ENCODE measurements at regions not wholly inside any gene's neighbourhood (a gene's known extent, or its start where the extent isn't known, plus 50 kb on each side); places are given as distances from the start of the nearest gene placed in this dataset.

DNA sequence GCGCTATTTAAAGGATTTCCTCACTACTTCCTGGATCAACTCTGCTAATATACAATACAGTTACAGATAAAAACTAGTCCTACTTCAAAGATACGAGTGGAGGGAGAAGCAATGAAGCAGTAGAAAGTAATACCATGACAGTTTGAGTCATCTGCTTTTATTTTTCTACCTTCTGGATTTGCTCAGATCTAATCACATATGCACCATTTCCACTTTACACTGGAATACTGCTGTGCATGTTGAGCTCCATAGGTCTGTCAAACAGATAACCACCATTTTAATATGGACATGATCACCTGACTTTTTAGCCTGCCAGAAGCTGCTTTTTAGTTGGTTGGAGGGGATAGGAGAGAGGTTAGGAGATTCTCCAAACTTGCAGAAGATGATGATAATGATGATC lies 92.5 kb downstream of the MMUT start:
- DNase-seq (no peak), ATAC-seq (ENCODE audit: low FRiP score) (no peak)
- intact Hi-C loops (cut with DNase I): no loop called here
- Histone ChIP-seq H3K4me1 (ENCODE audit: control insufficient read depth in 1 of 2, insufficient read depth in 2 of 2, low read length in 2 of 2) (no peaks in the 10 kb centered on the region), H3K27me3 (ENCODE audit: control insufficient read depth in 1 of 2, insufficient read depth in 2 of 2, low read length in 1 of 2) (no peaks in the 10 kb centered on the region), H3K4me3 (ENCODE audit: low read length in 2 of 2) (no peak overlapping the region), H3K9me3 (ENCODE audit: control insufficient read depth, low read length) (peaks cover 4% of the 10 kb centered on the region), H3K36me3 (ENCODE audit: control insufficient read depth in 1 of 2, insufficient read depth in 2 of 2, low read length in 1 of 2) (no peaks in the 10 kb centered on the region), H3K27ac (ENCODE audit: low read depth in 1 of 2, low read length in 2 of 2) (no peak overlapping the region)
- WGBS, 2 donors: 58 to 66% methylated on average over 2 of the region's 2 CpGs

- 88 to 100% methylated on average over 2 of the region's 2 CpGs for WGBS, 2 donors
- peaks cover 4% of the 10 kb centered on the region for H3K9me3 ChIP-seq (ENCODE audit: control insufficient read depth, low read length)
- ATAC-seq (ENCODE audit: low FRiP score) (no peak), DNase-seq (no peak)
- H3K4me1 ChIP-seq (ENCODE audit: control insufficient read depth in 1 of 2, insufficient read depth in 2 of 2, low read length in 2 of 2): no peaks in the 10 kb centered on the region
- H3K36me3 ChIP-seq (ENCODE audit: control insufficient read depth in 1 of 2, insufficient read depth in 2 of 2, low read length in 1 of 2): no peaks in the 10 kb centered on the region
- intact Hi-C loops (cut with DNase I): no loop called here
- H3K27me3 ChIP-seq (ENCODE audit: control insufficient read depth in 1 of 2, insufficient read depth in 2 of 2, low read length in 1 of 2): no peaks in the 10 kb centered on the region
- no peak overlapping the region for H3K4me3 ChIP-seq (ENCODE audit: low read length in 2 of 2)
- no peak overlapping the region for H3K27ac ChIP-seq (ENCODE audit: low read depth in 1 of 2, low read length in 2 of 2)
Measured at GRCh38 chr6:49366539-49366938, 96.5 kb downstream of the MMUT start.

- intact Hi-C loops (cut with DNase I): no loop called here
- H3K27me3 ChIP-seq (ENCODE audit: control insufficient read depth in 1 of 2, insufficient read depth in 2 of 2, low read length in 1 of 2): no peaks in the 10 kb centered on the region
- DNase-seq (no peak), ATAC-seq (ENCODE audit: low FRiP score) (no peak)
- no peaks in the 10 kb centered on the region for H3K9me3 ChIP-seq (ENCODE audit: control insufficient read depth, low read length)
- 94 to 96% methylated on average over 7 of the region's 7 CpGs for WGBS, 2 donors
- H3K4me1 ChIP-seq (ENCODE audit: control insufficient read depth in 1 of 2, insufficient read depth in 2 of 2, low read length in 2 of 2): no peaks in the 10 kb centered on the region
- no peak overlapping the region for H3K4me3 ChIP-seq (ENCODE audit: low read length in 2 of 2)
- H3K27ac ChIP-seq (ENCODE audit: low read depth in 1 of 2, low read length in 2 of 2): no peak overlapping the region
- no peaks in the 10 kb centered on the region for H3K36me3 ChIP-seq (ENCODE audit: control insufficient read depth in 1 of 2, insufficient read depth in 2 of 2, low read length in 1 of 2)
Measured at GRCh38 chr6:49348561-49348960, 114.5 kb downstream of the MMUT start.

DNA sequence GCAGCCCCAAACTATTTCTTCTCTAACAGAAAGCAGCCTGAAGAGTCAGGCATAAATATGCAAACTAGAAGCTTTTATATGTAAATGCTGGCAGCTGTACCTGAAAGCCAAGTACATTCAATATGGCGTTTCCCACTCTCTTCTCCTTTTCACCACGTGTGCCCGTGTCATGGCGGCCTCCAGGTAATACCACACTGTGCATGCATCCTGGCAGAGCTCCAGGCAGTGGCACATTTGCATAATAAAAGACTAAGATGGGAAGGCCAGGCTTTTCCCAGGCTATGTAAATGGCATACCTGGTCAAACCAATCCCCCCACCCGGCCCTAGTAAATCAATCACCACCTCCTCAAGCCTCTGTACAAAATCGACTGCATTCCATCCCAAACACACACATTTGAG lies 120.6 kb downstream of the MMUT start:
- Histone ChIP-seq H3K27me3 (ENCODE audit: control insufficient read depth in 1 of 2, insufficient read depth in 2 of 2, low read length in 1 of 2) (no peaks in the 10 kb centered on the region), H3K4me1 (ENCODE audit: control insufficient read depth in 1 of 2, insufficient read depth in 2 of 2, low read length in 2 of 2) (peaks cover 0 to 1% of the 10 kb centered on the region in 2 donors), H3K9me3 (ENCODE audit: control insufficient read depth, low read length) (no peaks in the 10 kb centered on the region), H3K36me3 (ENCODE audit: control insufficient read depth in 1 of 2, insufficient read depth in 2 of 2, low read length in 1 of 2) (no peaks in the 10 kb centered on the region), H3K4me3 (ENCODE audit: low read length in 2 of 2) (no peak overlapping the region), H3K27ac (ENCODE audit: low read depth in 1 of 2, low read length in 2 of 2) (no peak overlapping the region)
- ATAC-seq (ENCODE audit: low FRiP score) (no peak), DNase-seq (no peak)
- WGBS, 2 donors: 75 to 80% methylated on average over 6 of the region's 6 CpGs
- intact Hi-C loops (cut with DNase I): no loop called here

- Histone ChIP-seq H3K27me3 (ENCODE audit: control insufficient read depth in 1 of 2, insufficient read depth in 2 of 2, low read length in 1 of 2) (no peaks in the 10 kb centered on the region), H3K4me1 (ENCODE audit: control insufficient read depth in 1 of 2, insufficient read depth in 2 of 2, low read length in 2 of 2) (peaks cover 0 to 1% of the 10 kb centered on the region in 2 donors), H3K27ac (ENCODE audit: low read depth in 1 of 2, low read length in 2 of 2) (no peak overlapping the region), H3K36me3 (ENCODE audit: control insufficient read depth in 1 of 2, insufficient read depth in 2 of 2, low read length in 1 of 2) (no peaks in the 10 kb centered on the region), H3K4me3 (ENCODE audit: low read length in 2 of 2) (no peak overlapping the region), H3K9me3 (ENCODE audit: control insufficient read depth, low read length) (no peaks in the 10 kb centered on the region)
- 94 to 97% methylated on average over 3 of the region's 3 CpGs for WGBS, 2 donors
- ATAC-seq (ENCODE audit: low FRiP score) (no peak), DNase-seq (no peak)
- intact Hi-C loops (cut with DNase I): no loop called here
Measured at GRCh38 chr6:49341869-49342268, 121.2 kb downstream of the MMUT start.

GRCh38 chr6:49339096-49339495 lies 124.0 kb downstream of the MMUT start:
- no peak overlapping the region for H3K27ac ChIP-seq (ENCODE audit: low read depth in 1 of 2, low read length in 2 of 2)
- H3K4me1 ChIP-seq (ENCODE audit: control insufficient read depth in 1 of 2, insufficient read depth in 2 of 2, low read length in 2 of 2): peaks cover 0 to 1% of the 10 kb centered on the region in 2 donors
- H3K4me3 ChIP-seq (ENCODE audit: low read length in 2 of 2): no peak overlapping the region
- ATAC-seq (ENCODE audit: low FRiP score) (no peak), DNase-seq (no peak)
- no peaks in the 10 kb centered on the region for H3K36me3 ChIP-seq (ENCODE audit: control insufficient read depth in 1 of 2, insufficient read depth in 2 of 2, low read length in 1 of 2)
- H3K9me3 ChIP-seq (ENCODE audit: control insufficient read depth, low read length): peaks cover 2% of the 10 kb centered on the region
- intact Hi-C loops (cut with DNase I): no loop called here
- no peaks in the 10 kb centered on the region for H3K27me3 ChIP-seq (ENCODE audit: control insufficient read depth in 1 of 2, insufficient read depth in 2 of 2, low read length in 1 of 2)
- WGBS, 2 donors: 81 to 83% methylated on average over 3 of the region's 3 CpGs

- H3K27ac ChIP-seq (ENCODE audit: low read depth in 1 of 2, low read length in 2 of 2): no peak overlapping the region
- intact Hi-C loops (cut with DNase I): no loop called here
- no peak for ATAC-seq (ENCODE audit: low FRiP score)
- H3K36me3 ChIP-seq (ENCODE audit: control insufficient read depth in 1 of 2, insufficient read depth in 2 of 2, low read length in 1 of 2): no peaks in the 10 kb centered on the region
- no peaks in the 10 kb centered on the region for H3K27me3 ChIP-seq (ENCODE audit: control insufficient read depth in 1 of 2, insufficient read depth in 2 of 2, low read length in 1 of 2)
- H3K4me1 ChIP-seq (ENCODE audit: control insufficient read depth in 1 of 2, insufficient read depth in 2 of 2, low read length in 2 of 2): peaks cover 0 to 1% of the 10 kb centered on the region in 2 donors
- no peak for DNase-seq
- WGBS, 2 donors: 61 to 62% methylated on average over 6 of the region's 6 CpGs
- H3K9me3 ChIP-seq (ENCODE audit: control insufficient read depth, low read length): peaks cover 2% of the 10 kb centered on the region
- no peak overlapping the region for H3K4me3 ChIP-seq (ENCODE audit: low read length in 2 of 2)
Measured at GRCh38 chr6:49336514-49337131, 126.4 kb downstream of the MMUT start.

GRCh38 chr6:49333345-49334125 lies 129.5 kb downstream of the MMUT start:
- Histone ChIP-seq H3K4me3 (ENCODE audit: low read length in 2 of 2) (no peak overlapping the region), H3K9me3 (ENCODE audit: control insufficient read depth, low read length) (peaks cover 2% of the 10 kb centered on the region), H3K4me1 (ENCODE audit: control insufficient read depth in 1 of 2, insufficient read depth in 2 of 2, low read length in 2 of 2) (no peaks in the 10 kb centered on the region), H3K27ac (ENCODE audit: low read depth in 1 of 2, low read length in 2 of 2) (no peak overlapping the region), H3K36me3 (ENCODE audit: control insufficient read depth in 1 of 2, insufficient read depth in 2 of 2, low read length in 1 of 2) (no peaks in the 10 kb centered on the region), H3K27me3 (ENCODE audit: control insufficient read depth in 1 of 2, insufficient read depth in 2 of 2, low read length in 1 of 2) (no peaks in the 10 kb centered on the region)
- intact Hi-C loops (cut with DNase I): no loop called here
- DNase-seq: no peak
- WGBS, 2 donors: 51 to 63% methylated on average over 4 of the region's 4 CpGs
- no peak for ATAC-seq (ENCODE audit: low FRiP score)

- no peak overlapping the region for H3K4me3 ChIP-seq (ENCODE audit: low read length in 2 of 2)
- no peaks in the 10 kb centered on the region for H3K36me3 ChIP-seq (ENCODE audit: control insufficient read depth in 1 of 2, insufficient read depth in 2 of 2, low read length in 1 of 2)
- H3K9me3 ChIP-seq (ENCODE audit: control insufficient read depth, low read length): peaks cover 2% of the 10 kb centered on the region
- no peak for ATAC-seq (ENCODE audit: low FRiP score)
- 93 to 97% methylated on average over 1 of the region's 1 CpG for WGBS, 2 donors
- H3K4me1 ChIP-seq (ENCODE audit: control insufficient read depth in 1 of 2, insufficient read depth in 2 of 2, low read length in 2 of 2): peaks cover 0 to 2% of the 10 kb centered on the region in 2 donors
- no peaks in the 10 kb centered on the region for H3K27me3 ChIP-seq (ENCODE audit: control insufficient read depth in 1 of 2, insufficient read depth in 2 of 2, low read length in 1 of 2)
- no peak overlapping the region for H3K27ac ChIP-seq (ENCODE audit: low read depth in 1 of 2, low read length in 2 of 2)
- intact Hi-C loops (cut with DNase I): no loop called here
- no peak for DNase-seq
Measured at GRCh38 chr6:49332781-49333180, 130.3 kb downstream of the MMUT start.
